ENCODE measurements at regions not wholly inside any gene's neighbourhood (a gene's known extent, or its start where the extent isn't known, plus 50 kb on each side); places are given as distances from the start of the nearest gene placed in this dataset.
"Not testable (repeated sequence)": the region's sequence is repeated elsewhere in the genome, so short reads cannot be mapped to it uniquely, and the experiment has no call there.

GRCh38 chr12:88870000-88870737, 289.9 kb upstream of the KITLG start:
- no peak for DNase-seq

GRCh38 chr12:88868050-88868449, 287.8 kb upstream of the KITLG start:
- no peak for DNase-seq

- DNase-seq = no peak
These were observed 287.2 kb upstream of the KITLG start for GRCh38 chr12:88867510-88867909.

- no peak for DNase-seq
These were observed 286.6 kb upstream of the KITLG start for GRCh38 chr12:88866881-88867280.

GRCh38 chr12:88865537-88865936, 285.3 kb upstream of the KITLG start:
- no peak for DNase-seq

- no peak for DNase-seq
These were observed 280.6 kb upstream of the KITLG start for GRCh38 chr12:88860851-88861250.

GRCh38 chr12:88856201-88856600, 275.9 kb upstream of the KITLG start:
- DNase-seq = no peak

GRCh38 chr12:88855301-88855700, 275.0 kb upstream of the KITLG start:
- no peak for DNase-seq

GRCh38 chr12:88854260-88854659, 274.0 kb upstream of the KITLG start:
- DNase-seq = no peak

GRCh38 chr12:88847246-88847645, 267.0 kb upstream of the KITLG start:
- DNase-seq = not testable (repeated sequence)

- no peak for DNase-seq
These were observed 264.2 kb upstream of the KITLG start for GRCh38 chr12:88844426-88844825.

GRCh38 chr12:88842314-88842713, 262.0 kb upstream of the KITLG start:
- DNase-seq = no peak

GRCh38 chr12:88839486-88839885, 259.2 kb upstream of the KITLG start:
- no peak for DNase-seq

GRCh38 chr12:88836156-88836555, 255.9 kb upstream of the KITLG start:
- no peak for DNase-seq

GRCh38 chr12:88834226-88834625, 254.0 kb upstream of the KITLG start:
- DNase-seq = no peak

GRCh38 chr12:88833641-88834116, 253.4 kb upstream of the KITLG start:
- no peak for DNase-seq

- not testable (repeated sequence) for DNase-seq
These were observed 248.3 kb upstream of the KITLG start for GRCh38 chr12:88828537-88828936.

GRCh38 chr12:88820012-88820411, 239.7 kb upstream of the KITLG start:
- DNase-seq = no peak

GRCh38 chr12:88816201-88816600, 235.9 kb upstream of the KITLG start:
- no peak for DNase-seq

- DNase-seq = no peak
These were observed 234.5 kb upstream of the KITLG start for GRCh38 chr12:88814779-88815178.

GRCh38 chr12:88812610-88813009, 232.3 kb upstream of the KITLG start:
- no peak for DNase-seq

- DNase-seq = no peak
These were observed 230.5 kb upstream of the KITLG start for GRCh38 chr12:88810806-88811205.

GRCh38 chr12:88809841-88810240, 229.6 kb upstream of the KITLG start:
- not testable (repeated sequence) for DNase-seq

- no peak for DNase-seq
These were observed 225.4 kb upstream of the KITLG start for GRCh38 chr12:88805692-88806091.

- no peak for DNase-seq
These were observed 225.0 kb upstream of the KITLG start for GRCh38 chr12:88805286-88805685.

Measured in stimulated activated CD4-positive, alpha-beta T cell treated with anti-CD3 and anti-CD28 coated beads, Interleukin-4, amount 100 ng/mL, for 1 hour (primary cell).